HUDEP-2 (cell line): ENCODE measurements at regions not wholly inside any gene's neighbourhood (a gene's known extent, or its start where the extent isn't known, plus 50 kb on each side); places are given as distances from the start of the nearest gene placed in this dataset.

ENCODE experiments used
- DNase-seq, 76 experiments: peaks; one replicate each; lab custom pipeline; 2025; ENCODE audit not compliant: unreplicated experiment in 76 of 76; lab: John Stamatoyannopoulos, UW

- no peak for DNase-seq
Measured at GRCh38 chr1:83596331-83596730, 402.6 kb downstream of the TTLL7 start.

- no peak for DNase-seq
Measured at GRCh38 chr1:83593073-83593472, 405.9 kb downstream of the TTLL7 start.

DNA sequence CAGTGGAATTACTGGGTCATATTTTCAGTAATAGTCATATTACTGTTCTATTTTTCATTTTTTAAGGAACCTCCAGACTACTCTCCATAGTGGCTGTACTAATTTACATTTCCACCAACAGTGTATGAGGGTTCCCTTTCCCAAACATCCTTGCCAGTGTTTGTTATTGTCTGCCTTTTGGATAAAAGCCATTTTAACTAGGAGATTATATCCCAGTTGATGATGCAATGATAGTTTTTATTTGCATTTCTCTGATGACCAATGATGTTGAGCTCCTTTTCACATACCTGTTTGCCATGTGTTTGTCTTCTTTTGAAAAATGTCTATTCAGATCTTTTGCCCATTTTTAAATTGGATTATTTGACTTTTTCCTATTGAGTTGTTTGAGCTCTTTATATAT, 410.8 kb downstream of the TTLL7 start:
- no peak for DNase-seq

DNA sequence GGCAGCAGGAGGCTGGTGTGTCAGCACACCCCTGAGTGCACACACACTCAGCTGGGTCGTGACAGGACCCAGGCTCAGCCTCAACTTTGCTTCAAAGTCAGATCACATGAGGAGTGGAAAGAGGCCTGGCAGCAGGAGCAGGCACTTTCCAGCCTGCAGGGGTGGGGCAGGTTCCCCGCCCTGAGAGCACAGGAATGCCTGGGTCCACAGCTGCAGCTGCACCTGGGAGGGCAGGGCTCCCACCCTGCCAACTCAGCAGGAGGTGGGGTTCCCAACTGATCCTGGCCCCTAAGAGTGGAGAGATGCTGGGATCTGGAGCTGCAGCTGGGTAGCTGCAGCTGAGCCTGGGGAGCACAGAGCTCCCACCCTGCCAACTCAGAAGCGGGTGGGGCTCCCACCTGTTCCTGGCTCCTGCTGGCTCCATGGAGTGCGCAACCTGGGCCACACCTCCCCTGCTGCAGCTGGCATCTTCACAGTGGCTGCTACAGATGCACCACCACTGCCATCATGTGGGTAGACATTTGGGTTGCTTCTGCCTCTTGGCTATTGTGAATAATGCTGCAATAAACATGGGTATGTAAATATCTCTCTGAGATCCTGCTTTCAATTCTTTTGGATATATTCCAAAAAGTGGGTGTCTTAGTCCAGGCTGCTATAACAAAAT, 415.4 kb downstream of the TTLL7 start:
- DNase-seq = no peak

DNA sequence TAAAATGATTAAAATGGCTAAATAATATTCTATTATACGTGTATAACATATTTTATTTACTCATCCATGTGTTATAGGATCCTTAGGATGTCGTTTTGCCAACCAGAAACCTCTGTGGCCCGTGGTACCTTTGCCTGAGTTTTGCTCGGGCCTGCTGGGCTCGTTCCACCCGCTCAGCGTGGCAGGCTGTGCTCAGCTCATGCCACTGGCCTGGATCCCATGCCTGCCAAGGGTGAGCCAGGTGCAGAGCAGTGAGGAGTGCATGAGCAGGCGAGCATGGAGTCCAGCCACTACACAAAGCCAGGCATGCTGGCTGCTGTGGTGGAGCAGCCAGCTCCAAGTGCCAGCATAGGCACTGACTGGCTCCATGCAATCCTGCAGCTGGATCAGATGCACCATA, 417.2 kb downstream of the TTLL7 start:
- no peak for DNase-seq

- DNase-seq = no peak
Measured at GRCh38 chr1:83574791-83575190, 424.1 kb downstream of the TTLL7 start.

DNA sequence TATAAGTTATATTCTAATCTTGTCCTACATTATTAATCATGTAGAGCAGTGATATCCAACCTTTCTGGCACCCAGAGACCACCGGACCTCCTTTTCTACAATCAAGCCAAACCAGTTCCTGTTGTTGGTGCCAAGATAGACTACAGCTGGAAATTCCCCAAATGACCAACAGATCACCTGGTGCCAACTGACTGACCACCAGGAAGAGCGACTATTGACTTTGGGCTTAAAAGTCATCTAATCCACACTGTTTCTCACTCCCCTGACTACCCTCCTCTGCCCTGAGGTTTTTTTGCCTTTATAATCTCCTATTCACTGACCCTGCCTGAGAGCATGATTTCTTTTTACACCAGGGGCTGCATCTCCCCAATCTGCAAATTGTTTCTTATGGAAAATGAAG, 425.2 kb downstream of the TTLL7 start:
- DNase-seq = no peak

DNA sequence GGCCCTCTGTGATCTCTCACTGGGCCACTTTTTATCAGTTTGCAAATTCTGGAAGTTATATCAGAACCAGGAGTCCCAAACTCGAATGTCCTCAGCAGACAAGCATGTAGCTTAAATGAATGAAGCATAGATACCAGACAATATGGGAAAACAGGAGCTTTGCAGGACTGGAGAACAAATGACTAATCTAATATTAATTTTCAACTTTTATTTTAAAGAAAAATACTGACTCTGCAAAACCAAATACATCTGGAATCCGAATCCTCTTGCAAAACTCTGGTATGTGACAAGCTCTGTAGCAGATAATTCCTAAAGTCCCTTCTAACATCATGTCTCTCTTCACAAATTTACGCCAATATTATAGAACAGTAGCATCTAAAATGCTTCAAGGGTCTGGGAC, 427.4 kb downstream of the TTLL7 start:
- DNase-seq = no peak

GRCh38 chr1:83561346-83561745, 437.6 kb downstream of the TTLL7 start:
- DNase-seq = no peak

DNA sequence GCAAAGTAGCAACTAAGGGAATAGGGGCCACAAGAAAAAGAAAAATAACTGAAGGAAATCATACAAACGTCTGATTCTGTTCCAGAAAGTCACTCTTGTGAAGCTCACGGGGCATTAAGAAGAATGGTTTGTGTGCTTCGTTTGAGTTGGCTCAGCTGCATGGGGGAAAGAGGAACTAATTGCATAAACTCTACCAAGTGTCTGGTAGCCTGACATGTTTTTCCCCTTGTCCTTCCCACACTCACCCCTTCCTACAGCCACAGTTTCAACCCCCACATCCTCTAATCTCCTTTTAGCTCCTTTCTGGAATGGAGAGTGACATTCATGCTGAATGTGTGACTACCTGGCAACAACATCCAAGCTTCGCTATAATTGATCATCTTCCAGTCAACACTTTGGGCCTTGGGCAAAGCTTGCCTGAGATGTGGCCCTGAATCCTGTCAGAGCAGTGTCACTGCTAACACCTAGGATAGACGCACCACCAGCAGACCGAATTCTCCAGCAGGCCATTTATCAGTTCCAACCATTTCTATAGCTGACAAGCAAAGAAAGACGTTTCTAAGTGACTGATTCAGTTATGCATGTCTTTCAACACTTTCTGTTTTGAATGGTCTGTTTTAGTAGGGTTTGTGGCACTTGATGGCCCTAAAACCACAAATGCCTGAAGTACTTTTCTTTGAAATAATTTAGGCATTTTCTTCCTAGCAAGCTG, 439.6 kb downstream of the TTLL7 start:
- DNase-seq = no peak

DNA sequence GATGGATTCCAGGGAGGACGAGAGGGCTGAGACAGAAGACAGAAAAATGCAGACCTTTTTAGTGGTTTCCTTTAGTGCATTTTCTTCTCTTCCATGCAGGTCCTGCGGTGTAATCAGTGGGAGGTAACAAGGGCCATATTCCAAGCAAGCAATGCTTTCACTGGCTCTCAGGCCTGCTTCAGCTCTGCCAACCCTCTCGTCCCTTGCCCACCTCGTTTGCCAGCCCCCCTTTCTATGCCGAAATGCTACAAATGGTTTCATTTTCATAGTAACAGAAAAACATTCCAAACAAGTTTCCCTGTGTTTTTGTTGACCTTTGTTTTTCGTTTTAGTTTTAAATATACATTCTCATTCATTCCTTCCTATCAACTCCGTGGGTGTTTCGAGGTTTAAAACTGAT, 443.1 kb downstream of the TTLL7 start:
- no peak for DNase-seq

- DNase-seq = no peak
Measured at GRCh38 chr1:83554174-83554573, 444.8 kb downstream of the TTLL7 start.

DNA sequence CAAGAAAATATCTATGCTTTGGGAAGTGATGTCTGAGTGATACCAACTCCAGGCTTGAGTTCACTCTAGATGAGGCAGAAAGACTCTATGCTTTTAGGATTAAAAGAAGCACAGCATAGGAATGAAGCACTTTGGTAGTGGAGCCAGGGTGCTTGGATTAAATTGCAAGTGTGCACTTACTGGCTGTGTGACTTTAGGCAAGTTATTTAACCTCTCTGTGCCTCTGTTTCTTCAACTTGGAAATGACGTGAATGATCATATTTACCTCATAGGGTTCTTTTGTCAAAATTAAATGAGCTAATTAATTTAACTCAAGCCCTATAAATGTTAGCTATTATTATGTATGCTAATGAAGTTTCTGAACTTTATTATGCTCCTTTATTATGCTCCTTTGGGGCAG, 446.1 kb downstream of the TTLL7 start:
- no peak for DNase-seq

DNA sequence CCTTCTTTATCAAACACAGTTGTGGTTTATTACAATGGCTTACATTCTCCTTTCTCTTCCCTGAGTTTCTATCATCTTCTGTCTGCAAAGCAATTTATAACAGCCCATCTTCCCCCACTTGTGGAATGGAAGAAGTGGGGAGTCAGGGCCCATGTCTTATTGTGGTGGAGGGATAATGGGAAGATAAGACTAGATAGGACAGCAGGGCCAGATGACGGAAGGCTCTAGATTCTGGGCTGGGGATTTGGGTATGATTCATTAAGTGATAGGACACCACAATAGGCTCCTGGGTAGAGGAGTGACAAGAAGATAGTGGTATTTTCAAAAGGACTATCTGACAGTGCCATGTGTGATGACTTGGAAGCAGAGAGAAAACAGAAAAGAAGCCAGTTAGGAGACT, 450.6 kb downstream of the TTLL7 start:
- DNase-seq = no peak

DNA sequence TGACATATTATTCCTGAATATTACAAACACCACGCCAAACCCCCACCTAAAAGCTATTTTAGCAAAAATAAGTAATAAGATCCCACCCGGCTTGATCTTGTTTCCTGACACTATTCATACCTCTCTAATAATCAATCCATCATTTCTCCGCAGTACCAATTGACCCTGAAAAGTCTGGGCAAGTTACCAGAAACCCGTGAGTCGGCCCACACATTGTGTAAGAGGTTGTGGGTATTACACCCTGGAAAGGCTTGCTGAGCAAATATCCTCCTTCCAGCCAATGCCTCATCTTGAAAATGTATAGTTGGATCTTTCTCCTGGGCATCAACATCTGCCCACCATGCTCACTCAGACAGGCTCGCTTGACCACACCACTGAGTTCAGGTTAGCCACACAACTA, 451.0 kb downstream of the TTLL7 start:
- no peak for DNase-seq

- DNase-seq = no peak
Measured at GRCh38 chr1:83546874-83547273, 452.1 kb downstream of the TTLL7 start.

GRCh38 chr1:83545066-83545862, 453.7 kb downstream of the TTLL7 start:
- DNase-seq = no peak

DNA sequence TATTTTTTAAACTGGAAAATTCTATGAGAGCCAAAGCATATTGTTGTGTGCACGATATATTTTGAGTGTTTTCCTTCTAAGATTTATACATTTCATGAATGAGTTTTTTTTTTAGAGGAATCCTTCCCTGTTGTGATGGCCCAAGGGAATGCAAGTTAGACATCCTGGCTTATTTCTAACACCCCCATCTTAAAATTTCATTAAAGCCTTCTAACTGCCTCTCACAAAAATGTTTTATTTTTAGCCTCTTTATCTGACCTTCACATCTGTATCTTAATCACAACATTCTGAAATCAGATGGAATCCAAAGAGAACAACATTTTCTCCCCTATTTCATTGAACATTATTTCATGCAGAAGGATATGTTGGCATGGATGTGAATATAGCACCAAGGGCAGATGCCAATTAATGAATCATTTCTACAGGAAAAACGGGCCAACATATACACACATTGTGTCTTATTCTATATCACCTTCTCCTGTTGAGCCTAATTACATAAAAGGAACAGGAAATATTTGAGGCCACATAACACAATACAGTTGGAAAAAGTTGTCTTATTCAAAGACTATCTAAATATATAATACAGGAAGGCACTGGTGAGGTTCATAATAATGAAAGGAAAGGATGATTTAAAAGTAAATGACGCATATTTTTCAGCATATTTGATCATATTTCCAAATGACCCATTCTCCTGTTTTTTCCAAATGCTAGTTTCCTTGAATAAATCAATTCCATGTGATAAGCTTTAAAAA, 455.5 kb downstream of the TTLL7 start:
- no peak for DNase-seq

- DNase-seq = no peak
Measured at GRCh38 chr1:83531521-83532309, 467.2 kb downstream of the TTLL7 start.

GRCh38 chr1:83530506-83530905, 468.4 kb downstream of the TTLL7 start:
- no peak for DNase-seq
